A549 (cell line): ENCODE measurements at regions not wholly inside any gene's neighbourhood (a gene's known extent, or its start where the extent isn't known, plus 50 kb on each side); places are given as distances from the start of the nearest gene placed in this dataset.

Experiments
- ATAC-seq, 2 experiments: fragments of 200-7000 bp in 1 of 2; fragments of >200 bp in 1 of 2; cut with Nextera tagmentation in 1 of 2; cut with Tn5 transposase in 1 of 2; 3 replicates each; pipeline versions ENCODE4 v1.8.0 to v1.9.1; 2018 to 2020; ENCODE audit warnings: mild to moderate bottlenecking in 1 of 2, moderate library complexity in 1 of 2
- CTCF ChIA-PET: fragments of 300-600 bp; sonication (Branson Sonifier 250); formaldehyde crosslinking; extraction: SDS; loops from one replicate; lab custom pipeline; 2021; ENCODE audit warnings: antibody characterized with exemption, inconsistent platforms; lab: Yijun Ruan, JAX
- POLR2A ChIA-PET: fragments of 350-600 bp; formaldehyde crosslinking; extraction: SDS; loops from one replicate; lab custom pipeline; 2021; ENCODE audit warnings: antibody characterized with exemption, inconsistent platforms; lab: Yijun Ruan, JAX
- DNase-seq, 2 experiments: peaks; one replicate each; pipeline versions ENCODE4 v3.0.0 to v3.0.0-alpha.2; 2011 to 2016; ENCODE audit warnings: low read depth in 1 of 2, low spot score in 1 of 2
- FAIRE-seq: peaks from 2 replicates; lab custom pipeline; 2011; peaks lifted over from hg19 to GRCh38; lab: Jason Lieb, UNC
- H3K27ac ChIP-seq, 2 experiments: fragments of >200 bp; sonication (Bioruptor Twin); formaldehyde crosslinking; 3 replicates each; pipeline ENCODE4 v1.5.1; 2016 to 2017
- H3K4me1 ChIP-seq: fragments of >200 bp; sonication (Bioruptor Twin); formaldehyde crosslinking; 3 replicates; pipeline ENCODE4 v1.6.1; 2016
- H3K4me2 ChIP-seq: fragments of >200 bp; sonication (Bioruptor Twin); formaldehyde crosslinking; 3 replicates; pipeline ENCODE4 v1.6.1; 2016
- H3K4me3 ChIP-seq: fragments of >200 bp; sonication (Bioruptor Twin); formaldehyde crosslinking; 3 replicates; pipeline ENCODE4 v1.5.1; 2016
- H3K9me3 ChIP-seq: fragments of >200 bp; sonication (Bioruptor Twin); formaldehyde crosslinking; 3 replicates; pipeline ENCODE4 v1.6.1; 2016
- CBX8 ChIP-seq: fragments of 200-600 bp; sonication (generic); IDR thresholded peaks from 2 replicates; pipeline ENCODE4 v1.6.1; 2016
- CHD2 ChIP-seq: fragments of 150-350 bp; IDR thresholded peaks from 2 replicates; pipeline ENCODE4 v1.6.1; 2014; ENCODE audit warnings: low read length; ENCODE audit not compliant: partially characterized antibody
- FOSL2 ChIP-seq, 2 experiments: fragments of 450-650 bp in 1 of 2; fragments of >200 bp in 1 of 2; sonication (Bioruptor Twin) in 1 of 2; formaldehyde crosslinking; IDR thresholded peaks; 2 replicates each; pipeline versions ENCODE4 v1.5.0 to v1.6.1; 2016 to 2020; ENCODE audit warnings: mild to moderate bottlenecking in 1 of 2, moderate library complexity in 1 of 2
- KDM1A ChIP-seq: fragments of 200-600 bp; sonication (generic); IDR thresholded peaks from 2 replicates; pipeline ENCODE4 v1.6.1; 2016; ENCODE audit warnings: low read depth, mild to moderate bottlenecking
- KDM5A ChIP-seq: fragments of 200-600 bp; sonication (generic); IDR thresholded peaks from 2 replicates; pipeline ENCODE4 v1.6.1; 2016; ENCODE audit warnings: antibody characterized with exemption, mild to moderate bottlenecking
- NPAS2 ChIP-seq: fragments of 250-450 bp; sonication (Bioruptor Pico); IDR thresholded peaks from 2 replicates; pipeline ENCODE4 v1.8.0; 2022; ENCODE audit warnings: mild to moderate bottlenecking, moderate library complexity, borderline replicate concordance
- POLR2A ChIP-seq: IDR thresholded peaks from 2 replicates; pipeline ENCODE4 v1.6.1; 2012; ENCODE audit warnings: mild to moderate bottlenecking, low read length
- RAD21 ChIP-seq, 2 experiments: fragments of >200 bp in 1 of 2; sonication (Bioruptor Twin) in 1 of 2; formaldehyde crosslinking in 1 of 2; IDR thresholded peaks in 1 of 2; conservative IDR thresholded peaks in 1 of 2; 2 replicates in 1 of 2; 3 replicates in 1 of 2; pipeline ENCODE4 v1.6.1; 2012 to 2018; ENCODE audit warnings: inconsistent platforms in 1 of 2
- RCOR1 ChIP-seq: fragments of 150-350 bp; IDR thresholded peaks from 2 replicates; pipeline ENCODE4 v1.6.1; 2014; ENCODE audit warnings: antibody characterized with exemption, low read length, low read depth
- SMC3 ChIP-seq: fragments of >200 bp; sonication (Bioruptor Twin); formaldehyde crosslinking; IDR thresholded peaks from 3 replicates; pipeline ENCODE4 v1.6.1; 2018; ENCODE audit warnings: inconsistent platforms
- TP53 ChIP-seq: fragments of 250-450 bp; sonication (Bioruptor Pico); IDR thresholded peaks from 2 replicates; pipeline ENCODE4 v1.5.0; 2021; ENCODE audit warnings: mild to moderate bottlenecking, moderate library complexity
- ZC3H11A ChIP-seq: fragments of 450-650 bp; IDR thresholded peaks from 2 replicates; pipeline ENCODE4 v1.6.1; 2014; ENCODE audit warnings: antibody characterized with exemption, mild to moderate bottlenecking
- ZSCAN20 ChIP-seq: fragments of 250-450 bp; sonication (Bioruptor Pico); IDR thresholded peaks from 2 replicates; pipeline ENCODE4 v1.8.0; 2022; ENCODE audit warnings: mild to moderate bottlenecking, moderate library complexity
- WGBS: methylation state at CpG from one replicate; pipeline ENCODE4 v1.1.6; 2017; ENCODE audit errors: missing lambda C conversion rate; 5-methylcytosine and 5-hydroxymethylcytosine counted together
- TF ChIP-seq, protein P1 (sequence below): fragments of 150-350 bp; IDR thresholded peaks from 2 replicates; pipeline ENCODE4 v1.6.1; 2014; ENCODE audit warnings: low read depth, mild to moderate bottlenecking, low read length
- TF ChIP-seq, protein P2 (sequence below): fragments of 450-650 bp; IDR thresholded peaks from 2 replicates; pipeline ENCODE4 v1.6.1; 2014; ENCODE audit warnings: antibody characterized with exemption
- TF ChIP-seq, protein P3 (sequence below): fragments of >200 bp; sonication (Bioruptor Twin); formaldehyde crosslinking; IDR thresholded peaks from 3 replicates; pipeline ENCODE4 v1.6.1; 2016
- TF ChIP-seq, protein P4 (sequence below): fragments of >200 bp; sonication (Bioruptor Twin); formaldehyde crosslinking; IDR thresholded peaks from 2 replicates; pipeline ENCODE4 v1.6.1; 2016
- TF ChIP-seq, protein P5 (sequence below): fragments of >200 bp; sonication (Bioruptor Twin); formaldehyde crosslinking; IDR thresholded peaks from 3 replicates; pipeline ENCODE4 v1.5.1; 2016
- TF ChIP-seq, protein P6 (sequence below): fragments of 200-600 bp; sonication (generic); IDR thresholded peaks from 2 replicates; pipeline ENCODE4 v1.6.1; 2016; ENCODE audit warnings: antibody characterized with exemption, mild to moderate bottlenecking, moderate library complexity

DNA sequence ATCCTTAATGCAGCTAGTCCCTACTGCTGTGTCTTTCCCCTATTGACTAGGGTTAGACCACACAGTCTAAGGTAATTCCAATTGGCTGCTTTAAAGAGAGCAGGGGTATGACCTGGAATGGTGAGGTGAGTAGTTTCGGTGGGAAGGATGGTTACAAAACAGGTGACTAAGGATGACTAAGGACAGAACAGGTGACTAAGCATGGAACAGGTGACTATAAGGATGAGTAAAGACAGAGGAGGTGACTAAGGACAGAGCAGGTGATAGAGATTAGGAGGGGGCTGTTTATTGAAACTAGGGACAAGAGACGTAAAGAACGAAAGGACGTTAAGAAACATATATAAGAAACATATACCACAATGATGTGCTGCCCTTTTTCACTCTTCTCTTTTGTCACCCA is 145.1 kb upstream of the TMEM106B start:
- CTCF ChIA-PET, result interaction anchor here (0.6 to 3.3 kb wide), 3 partner anchors 15 to 257 kb away, joined by 3 to 11 read pairs (median 4); no protein-coding TSS in a partner anchor
- Histone ChIP-seq H3K4me2 (peak overlapping the region; percentile 35; the same call in 2 of the 3 replicates), H3K27ac (peak overlapping the region in 1 of 2 experiments; percentile 56; a peak in 4 of 6 replicates), H3K9me3 (no peaks in the 10 kb centered on the region), H3K4me3 (no peak overlapping the region), H3K4me1 (peaks cover 17% of the 10 kb centered on the region)
- ATAC-seq, result peak; percentile 23 to 46; a peak in 2 of 6 replicates
- no peak for FAIRE-seq
- TF ChIP-seq FOSL2 (IDR thresholded peaks at IDR 0.05), result no peak
- peak; percentile 51 for TF ChIP-seq FOSL2 (CRISPR knock-in tag; IDR thresholded peaks at IDR 0.05)
- no peak for TF ChIP-seq KDM5A
- POLR2A ChIA-PET, result no interaction called here
- 73% methylated on average over 4 of the region's 4 CpGs for WGBS
- peak in 1 of 2 experiments; percentile 17 for DNase-seq

DNA sequence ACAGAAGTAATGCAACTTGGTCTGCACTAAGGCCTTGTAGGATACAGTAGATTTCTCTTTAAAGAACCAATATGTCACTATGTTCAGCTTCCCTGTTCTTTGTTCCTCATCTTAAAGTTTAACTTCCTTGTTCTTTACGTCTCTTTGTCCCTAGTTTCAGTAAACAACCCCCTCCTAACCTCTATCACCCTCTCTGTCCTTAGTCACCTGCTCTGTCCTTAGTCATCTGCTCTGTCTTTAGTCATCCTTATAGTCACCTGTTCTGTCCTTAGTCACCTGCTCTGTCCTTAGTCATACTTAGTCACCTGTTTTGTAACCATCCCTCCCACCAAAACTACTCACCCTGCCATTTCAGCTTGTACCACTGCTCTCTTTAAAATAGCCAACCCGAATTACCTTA is 144.6 kb upstream of the TMEM106B start:
- peak in 1 of 2 experiments; percentile 45 for DNase-seq
- WGBS, result 39% methylated on average over 2 of the region's 2 CpGs
- FAIRE-seq, result no peak
- Histone ChIP-seq H3K4me1 (peaks cover 17% of the 10 kb centered on the region), H3K4me2 (peak overlapping the region; percentile 35; the same call in 2 of the 3 replicates), H3K27ac (peak overlapping the region; percentile 24 to 56; a peak in 3 of 6 replicates), H3K4me3 (no peak overlapping the region), H3K9me3 (no peaks in the 10 kb centered on the region)
- ChIA-PET POLR2A (no interaction called here), CTCF (interaction anchor here (0.6 to 3.3 kb wide), 6 partner anchors 14 to 424 kb away, joined by 3 to 11 read pairs (median 4); no protein-coding TSS in a partner anchor)
- TF ChIP-seq TP53 (CRISPR knock-in tag) (no peak), CBX8 (no peak), FOSL2 (IDR thresholded peaks at IDR 0.05) (peak; percentile 44; the same call in 1 of the 2 replicates), FOSL2 (CRISPR knock-in tag; IDR thresholded peaks at IDR 0.05) (peak; percentile 76), NPAS2 (CRISPR knock-in tag) (no peak), CHD2 (no peak), POLR2A (no peak), RCOR1 (no peak)
- TF ChIP-seq, protein P1, sequence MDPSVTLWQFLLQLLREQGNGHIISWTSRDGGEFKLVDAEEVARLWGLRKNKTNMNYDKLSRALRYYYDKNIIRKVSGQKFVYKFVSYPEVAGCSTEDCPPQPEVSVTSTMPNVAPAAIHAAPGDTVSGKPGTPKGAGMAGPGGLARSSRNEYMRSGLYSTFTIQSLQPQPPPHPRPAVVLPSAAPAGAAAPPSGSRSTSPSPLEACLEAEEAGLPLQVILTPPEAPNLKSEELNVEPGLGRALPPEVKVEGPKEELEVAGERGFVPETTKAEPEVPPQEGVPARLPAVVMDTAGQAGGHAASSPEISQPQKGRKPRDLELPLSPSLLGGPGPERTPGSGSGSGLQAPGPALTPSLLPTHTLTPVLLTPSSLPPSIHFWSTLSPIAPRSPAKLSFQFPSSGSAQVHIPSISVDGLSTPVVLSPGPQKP, result no peak
- TF ChIP-seq, protein P2, sequence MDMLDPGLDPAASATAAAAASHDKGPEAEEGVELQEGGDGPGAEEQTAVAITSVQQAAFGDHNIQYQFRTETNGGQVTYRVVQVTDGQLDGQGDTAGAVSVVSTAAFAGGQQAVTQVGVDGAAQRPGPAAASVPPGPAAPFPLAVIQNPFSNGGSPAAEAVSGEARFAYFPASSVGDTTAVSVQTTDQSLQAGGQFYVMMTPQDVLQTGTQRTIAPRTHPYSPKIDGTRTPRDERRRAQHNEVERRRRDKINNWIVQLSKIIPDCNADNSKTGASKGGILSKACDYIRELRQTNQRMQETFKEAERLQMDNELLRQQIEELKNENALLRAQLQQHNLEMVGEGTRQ, result peak; percentile 78
- TF ChIP-seq, protein P3, sequence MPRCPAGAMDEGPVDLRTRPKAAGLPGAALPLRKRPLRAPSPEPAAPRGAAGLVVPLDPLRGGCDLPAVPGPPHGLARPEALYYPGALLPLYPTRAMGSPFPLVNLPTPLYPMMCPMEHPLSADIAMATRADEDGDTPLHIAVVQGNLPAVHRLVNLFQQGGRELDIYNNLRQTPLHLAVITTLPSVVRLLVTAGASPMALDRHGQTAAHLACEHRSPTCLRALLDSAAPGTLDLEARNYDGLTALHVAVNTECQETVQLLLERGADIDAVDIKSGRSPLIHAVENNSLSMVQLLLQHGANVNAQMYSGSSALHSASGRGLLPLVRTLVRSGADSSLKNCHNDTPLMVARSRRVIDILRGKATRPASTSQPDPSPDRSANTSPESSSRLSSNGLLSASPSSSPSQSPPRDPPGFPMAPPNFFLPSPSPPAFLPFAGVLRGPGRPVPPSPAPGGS, result no peak
- TF ChIP-seq, protein P4, sequence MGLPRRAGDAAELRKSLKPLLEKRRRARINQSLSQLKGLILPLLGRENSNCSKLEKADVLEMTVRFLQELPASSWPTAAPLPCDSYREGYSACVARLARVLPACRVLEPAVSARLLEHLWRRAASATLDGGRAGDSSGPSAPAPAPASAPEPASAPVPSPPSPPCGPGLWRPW, result no peak
- ATAC-seq, result peak; percentile 70 to 86

DNA sequence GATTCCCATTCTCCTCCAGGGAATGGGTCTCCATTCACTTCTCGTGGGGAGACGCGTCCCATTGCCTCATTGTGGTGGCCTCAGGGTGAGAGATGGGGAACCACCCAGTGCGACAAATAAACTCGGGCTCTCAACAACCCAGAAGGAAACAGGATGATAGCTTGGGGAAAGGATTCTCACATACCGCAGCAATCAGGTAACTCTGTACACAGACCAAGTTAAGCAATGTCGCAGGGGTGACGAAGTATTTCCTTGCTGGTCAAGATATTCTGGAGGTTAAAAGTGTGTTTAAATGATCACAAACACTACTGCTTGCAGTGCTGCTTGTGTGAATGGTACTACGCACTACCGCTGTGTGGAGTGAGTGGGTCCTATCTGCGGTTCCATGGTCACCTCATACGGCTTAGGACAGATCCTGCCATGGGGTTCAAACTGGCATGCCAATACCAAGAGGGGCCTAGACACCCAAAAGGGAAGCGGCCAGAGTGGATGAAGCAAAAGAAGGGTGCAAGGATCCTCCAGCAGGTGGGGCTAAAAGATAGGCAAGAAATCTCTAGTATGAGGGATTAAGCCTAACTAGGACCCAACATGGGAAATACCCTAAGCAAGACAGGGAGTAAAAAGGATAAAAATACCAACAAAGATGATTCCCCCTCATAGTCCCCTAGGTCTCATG is 143.8 kb upstream of the TMEM106B start:
- Histone ChIP-seq H3K4me1 (peaks cover 17% of the 10 kb centered on the region), H3K4me3 (no peak overlapping the region), H3K27ac (peak overlapping the region; percentile 33 to 68; a peak in 4 of 6 replicates), H3K4me2 (0 out of 3 replicates have a peak overlapping the region, but pooled peaks have one; percentile 35), H3K9me3 (no peaks in the 10 kb centered on the region)
- ChIA-PET CTCF (interaction anchor here (0.7 to 2.3 kb wide), 12 partner anchors 9 to 423 kb away, joined by 3 to 9 read pairs (median 3); no protein-coding TSS in a partner anchor), POLR2A (no interaction called here)
- no peak for FAIRE-seq
- 76% methylated on average over 13 of the region's 13 CpGs for WGBS
- ATAC-seq, result peak; percentile 86 to 95; a peak in 5 of 6 replicates
- DNase-seq, result peak; percentile 28 to 74
- TF ChIP-seq, protein P5, sequence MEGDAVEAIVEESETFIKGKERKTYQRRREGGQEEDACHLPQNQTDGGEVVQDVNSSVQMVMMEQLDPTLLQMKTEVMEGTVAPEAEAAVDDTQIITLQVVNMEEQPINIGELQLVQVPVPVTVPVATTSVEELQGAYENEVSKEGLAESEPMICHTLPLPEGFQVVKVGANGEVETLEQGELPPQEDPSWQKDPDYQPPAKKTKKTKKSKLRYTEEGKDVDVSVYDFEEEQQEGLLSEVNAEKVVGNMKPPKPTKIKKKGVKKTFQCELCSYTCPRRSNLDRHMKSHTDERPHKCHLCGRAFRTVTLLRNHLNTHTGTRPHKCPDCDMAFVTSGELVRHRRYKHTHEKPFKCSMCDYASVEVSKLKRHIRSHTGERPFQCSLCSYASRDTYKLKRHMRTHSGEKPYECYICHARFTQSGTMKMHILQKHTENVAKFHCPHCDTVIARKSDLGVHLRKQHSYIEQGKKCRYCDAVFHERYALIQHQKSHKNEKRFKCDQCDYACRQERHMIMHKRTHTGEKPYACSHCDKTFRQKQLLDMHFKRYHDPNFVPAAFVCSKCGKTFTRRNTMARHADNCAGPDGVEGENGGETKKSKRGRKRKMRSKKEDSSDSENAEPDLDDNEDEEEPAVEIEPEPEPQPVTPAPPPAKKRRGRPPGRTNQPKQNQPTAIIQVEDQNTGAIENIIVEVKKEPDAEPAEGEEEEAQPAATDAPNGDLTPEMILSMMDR, result peak; percentile 73
- TF ChIP-seq, protein P4, result no peak
- TF ChIP-seq ZC3H11A, result no peak
- peak; percentile 91 to 96 for TF ChIP-seq RAD21 (conservative IDR thresholded peaks at IDR 0.05 in 1 of 2, IDR thresholded peaks at IDR 0.05 in 1 of 2)
- peak; percentile 93 for TF ChIP-seq SMC3
- no peak for TF ChIP-seq ZSCAN20 (CRISPR knock-in tag)
- no peak for TF ChIP-seq KDM1A
- TF ChIP-seq, protein P1, result no peak
- TF ChIP-seq, protein P6, sequence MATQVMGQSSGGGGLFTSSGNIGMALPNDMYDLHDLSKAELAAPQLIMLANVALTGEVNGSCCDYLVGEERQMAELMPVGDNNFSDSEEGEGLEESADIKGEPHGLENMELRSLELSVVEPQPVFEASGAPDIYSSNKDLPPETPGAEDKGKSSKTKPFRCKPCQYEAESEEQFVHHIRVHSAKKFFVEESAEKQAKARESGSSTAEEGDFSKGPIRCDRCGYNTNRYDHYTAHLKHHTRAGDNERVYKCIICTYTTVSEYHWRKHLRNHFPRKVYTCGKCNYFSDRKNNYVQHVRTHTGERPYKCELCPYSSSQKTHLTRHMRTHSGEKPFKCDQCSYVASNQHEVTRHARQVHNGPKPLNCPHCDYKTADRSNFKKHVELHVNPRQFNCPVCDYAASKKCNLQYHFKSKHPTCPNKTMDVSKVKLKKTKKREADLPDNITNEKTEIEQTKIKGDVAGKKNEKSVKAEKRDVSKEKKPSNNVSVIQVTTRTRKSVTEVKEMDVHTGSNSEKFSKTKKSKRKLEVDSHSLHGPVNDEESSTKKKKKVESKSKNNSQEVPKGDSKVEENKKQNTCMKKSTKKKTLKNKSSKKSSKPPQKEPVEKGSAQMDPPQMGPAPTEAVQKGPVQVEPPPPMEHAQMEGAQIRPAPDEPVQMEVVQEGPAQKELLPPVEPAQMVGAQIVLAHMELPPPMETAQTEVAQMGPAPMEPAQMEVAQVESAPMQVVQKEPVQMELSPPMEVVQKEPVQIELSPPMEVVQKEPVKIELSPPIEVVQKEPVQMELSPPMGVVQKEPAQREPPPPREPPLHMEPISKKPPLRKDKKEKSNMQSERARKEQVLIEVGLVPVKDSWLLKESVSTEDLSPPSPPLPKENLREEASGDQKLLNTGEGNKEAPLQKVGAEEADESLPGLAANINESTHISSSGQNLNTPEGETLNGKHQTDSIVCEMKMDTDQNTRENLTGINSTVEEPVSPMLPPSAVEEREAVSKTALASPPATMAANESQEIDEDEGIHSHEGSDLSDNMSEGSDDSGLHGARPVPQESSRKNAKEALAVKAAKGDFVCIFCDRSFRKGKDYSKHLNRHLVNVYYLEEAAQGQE, result no peak
